SU-DHL-6 (cell line): ENCODE measurements at regions not wholly inside any gene's neighbourhood (a gene's known extent, or its start where the extent isn't known, plus 50 kb on each side); places are given as distances from the start of the nearest gene placed in this dataset.

Experiments
- H2AFZ ChIP-seq: fragments of 200-600 bp; sonication (generic); 2 replicates; pipeline ENCODE4 v1.6.1; 2014; ENCODE audit warnings: low read depth, mild to moderate bottlenecking, moderate library complexity, mixed read lengths, antibody characterized with exemption, low read length; ENCODE audit not compliant: severe bottlenecking
- H3F3A ChIP-seq: fragments of 200-600 bp; shearing (Covaris generic); 2 replicates; pipeline ENCODE4 v1.6.0; 2016; ENCODE audit warnings: antibody characterized with exemption, mild to moderate bottlenecking; ENCODE audit not compliant: insufficient read depth
- H3K27ac ChIP-seq: fragments of 200-600 bp; sonication (generic); 2 replicates; pipeline ENCODE4 v1.5.1; 2016; ENCODE audit warnings: low read depth, mild to moderate bottlenecking, low read length, moderate library complexity, mixed read lengths
- H3K27me3 ChIP-seq: fragments of 200-600 bp; sonication (generic), shearing (Covaris generic); 2 replicates; pipeline ENCODE4 v1.6.0; 2014; ENCODE audit warnings: mild to moderate bottlenecking, low read length
- H3K36me3 ChIP-seq: fragments of 200-600 bp; sonication (generic); 2 replicates; pipeline ENCODE4 v1.6.1; 2014; ENCODE audit warnings: mild to moderate bottlenecking, low read length, mixed read lengths
- H3K4me2 ChIP-seq: fragments of 300-600, 200-600 bp; shearing (Covaris generic), sonication (generic); 2 replicates; pipeline ENCODE4 v1.6.0; 2014; ENCODE audit warnings: low read length, low read depth, mild to moderate bottlenecking; ENCODE audit not compliant: poor library complexity, severe bottlenecking
- H3K4me3 ChIP-seq: fragments of 200-600 bp; sonication (generic); 2 replicates; pipeline ENCODE4 v1.5.1; 2014; ENCODE audit warnings: antibody characterized with exemption, low read length, mild to moderate bottlenecking, mixed read lengths; ENCODE audit not compliant: insufficient read depth, poor library complexity, severe bottlenecking
- H3K79me2 ChIP-seq: fragments of 200-600 bp; sonication (generic); 2 replicates; pipeline ENCODE4 v1.6.1; 2014; ENCODE audit warnings: mild to moderate bottlenecking, low read length, moderate library complexity; ENCODE audit not compliant: insufficient read depth
- H3K9ac ChIP-seq: fragments of 200-600 bp; sonication (generic); 2 replicates; pipeline ENCODE4 v1.7.0; 2014; ENCODE audit warnings: mild to moderate bottlenecking, low read length
- H3K9me2 ChIP-seq: fragments of 200-600 bp; sonication (generic); replicated peaks from 2 replicates; pipeline ENCODE4 v1.6.1; 2014; ENCODE audit warnings: low read length; ENCODE audit not compliant: insufficient read depth
- H3K9me3 ChIP-seq: fragments of 200-600 bp; sonication (generic); 2 replicates; pipeline ENCODE4 v1.6.1; 2014; ENCODE audit warnings: low read length, mixed read lengths; ENCODE audit not compliant: insufficient read depth
- H4K20me1 ChIP-seq: fragments of 200-600 bp; sonication (generic); 2 replicates; pipeline ENCODE4 v1.6.1; 2014; ENCODE audit warnings: low read depth, mild to moderate bottlenecking, antibody characterized with exemption, low read length, moderate library complexity, mixed read lengths
- CTCF ChIP-seq: fragments of 200-600 bp; sonication (generic); IDR thresholded peaks from one replicate; pipeline ENCODE4 v1.5.1; 2017; ENCODE audit warnings: antibody characterized with exemption, mild to moderate bottlenecking, low read length, moderate library complexity; ENCODE audit not compliant: insufficient read depth, poor library complexity, severe bottlenecking
- EZH2phosphoT487 ChIP-seq: fragments of 200-600 bp; sonication (generic), shearing (Covaris generic); conservative IDR thresholded peaks from 2 replicates; pipeline ENCODE4 v1.6.1; 2018; ENCODE audit warnings: mild to moderate bottlenecking, antibody characterized with exemption, low read length, moderate library complexity, mixed read lengths

GRCh38 chr3:152039887-152040286 is 166.4 kb downstream of the SUCNR1 start:
- Histone ChIP-seq H2AFZ (no peak overlapping the region), H3K4me3 (no peak overlapping the region), H3K9me2 (no peaks in the 10 kb centered on the region), H3K27me3 (no peaks in the 10 kb centered on the region), H3K4me2 (no peak overlapping the region), H3K27ac (no peak overlapping the region), H3K9me3 (peaks cover 9% of the 10 kb centered on the region; the same call in 1 of the 2 replicates), H3K9ac (no peak overlapping the region), H4K20me1 (no peaks in the 10 kb centered on the region), H3K79me2 (no peaks in the 10 kb centered on the region), H3K36me3 (no peaks in the 10 kb centered on the region), H3F3A (no peaks in the 10 kb centered on the region)
- no peak for TF ChIP-seq CTCF
- TF ChIP-seq EZH2phosphoT487, result no peak

- Histone ChIP-seq H3K36me3 (no peaks in the 10 kb centered on the region), H3K4me2 (no peak overlapping the region), H3K27me3 (no peaks in the 10 kb centered on the region), H3F3A (no peaks in the 10 kb centered on the region), H3K9ac (no peak overlapping the region), H3K9me3 (peaks cover 9% of the 10 kb centered on the region; the same call in 1 of the 2 replicates), H3K9me2 (no peaks in the 10 kb centered on the region), H3K27ac (no peak overlapping the region), H4K20me1 (no peaks in the 10 kb centered on the region), H2AFZ (no peak overlapping the region), H3K4me3 (no peak overlapping the region), H3K79me2 (no peaks in the 10 kb centered on the region)
- no peak for TF ChIP-seq EZH2phosphoT487
- no peak for TF ChIP-seq CTCF
These were observed 166.9 kb downstream of the SUCNR1 start for GRCh38 chr3:152040319-152040718.

GRCh38 chr3:152043620-152044019 is 170.2 kb downstream of the SUCNR1 start:
- Histone ChIP-seq H3K79me2 (no peaks in the 10 kb centered on the region), H3K27ac (no peak overlapping the region), H2AFZ (no peak overlapping the region), H3K36me3 (no peaks in the 10 kb centered on the region), H3K9me3 (no peaks in the 10 kb centered on the region), H3K4me2 (no peak overlapping the region), H3K9ac (no peak overlapping the region), H4K20me1 (no peaks in the 10 kb centered on the region), H3K4me3 (no peak overlapping the region), H3F3A (no peaks in the 10 kb centered on the region), H3K9me2 (no peaks in the 10 kb centered on the region), H3K27me3 (no peaks in the 10 kb centered on the region)
- TF ChIP-seq EZH2phosphoT487 (no peak), CTCF (no peak)
